SKM-1 treated with dmso at 0.1 percent for 144 hours (cell line): ENCODE measurements at regions not wholly inside any gene's neighbourhood (a gene's known extent, or its start where the extent isn't known, plus 50 kb on each side); places are given as distances from the start of the nearest gene placed in this dataset.

Experiments used
- DNase-seq: peaks from one replicate; lab custom pipeline; 2025; ENCODE audit not compliant: unreplicated experiment; lab: John Stamatoyannopoulos, UW

GRCh38 chr2:125842041-125842440 lies 813.9 kb upstream of the GYPC start:
- DNase-seq = no peak

DNA sequence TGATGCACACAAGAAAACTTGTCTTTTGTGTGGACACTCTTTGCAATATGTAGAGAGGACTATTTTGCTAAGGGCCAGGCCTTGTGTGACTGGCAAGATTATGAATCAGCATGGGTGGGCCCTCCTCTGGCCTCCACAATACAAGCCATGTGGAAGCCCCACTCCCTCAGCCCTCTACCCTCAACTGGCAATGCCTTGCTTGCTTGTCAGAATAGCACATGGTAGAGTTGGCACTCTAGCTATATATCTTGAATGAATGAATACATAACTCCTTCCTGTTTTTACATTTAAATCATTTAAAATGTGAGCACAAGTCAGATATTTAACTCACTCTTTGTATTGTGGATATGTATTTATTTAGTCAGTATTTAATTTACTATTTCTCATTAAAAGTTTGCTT lies 805.4 kb upstream of the GYPC start:
- DNase-seq = no peak

DNA sequence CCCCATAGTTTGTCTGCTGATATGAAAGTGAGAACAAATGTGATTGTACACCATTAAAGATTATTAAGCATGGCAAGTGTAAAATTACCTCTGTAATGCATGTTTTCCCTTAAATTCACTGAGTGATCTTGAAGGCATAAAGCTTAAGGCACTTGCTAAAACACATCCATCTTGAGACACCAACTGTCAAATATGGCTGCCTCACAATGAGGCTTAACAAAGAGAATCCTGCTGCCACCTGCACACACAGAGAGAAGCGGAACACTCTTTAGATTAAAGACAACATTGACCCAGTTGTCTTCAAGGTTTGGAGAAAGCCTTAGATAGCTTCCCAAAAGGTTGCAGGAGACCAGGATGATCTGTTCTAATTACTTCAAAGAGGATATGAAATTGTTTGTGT lies 803.6 kb upstream of the GYPC start:
- DNase-seq = no peak

DNA sequence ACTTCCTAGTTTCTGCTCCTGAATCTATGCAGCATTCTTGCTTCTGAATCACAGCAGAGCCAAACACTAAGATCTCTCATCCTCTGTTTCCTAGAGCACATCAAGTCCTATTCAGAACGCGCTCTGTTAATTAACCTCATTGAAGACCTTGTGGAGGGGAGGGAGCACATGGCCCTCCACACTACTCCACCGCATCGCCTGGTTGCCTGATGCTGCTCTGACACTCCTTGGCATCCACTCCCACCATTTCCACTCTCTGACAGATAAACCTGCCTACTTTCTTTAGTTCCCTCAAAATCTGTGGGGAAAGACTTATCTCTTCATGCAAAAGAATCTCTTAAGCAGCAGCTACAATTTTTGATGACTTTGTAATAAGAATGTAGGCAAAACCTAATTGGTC lies 802.3 kb upstream of the GYPC start:
- DNase-seq = no peak

- DNase-seq = no peak
Measured at GRCh38 chr2:125855204-125855603, 800.8 kb upstream of the GYPC start.

DNA sequence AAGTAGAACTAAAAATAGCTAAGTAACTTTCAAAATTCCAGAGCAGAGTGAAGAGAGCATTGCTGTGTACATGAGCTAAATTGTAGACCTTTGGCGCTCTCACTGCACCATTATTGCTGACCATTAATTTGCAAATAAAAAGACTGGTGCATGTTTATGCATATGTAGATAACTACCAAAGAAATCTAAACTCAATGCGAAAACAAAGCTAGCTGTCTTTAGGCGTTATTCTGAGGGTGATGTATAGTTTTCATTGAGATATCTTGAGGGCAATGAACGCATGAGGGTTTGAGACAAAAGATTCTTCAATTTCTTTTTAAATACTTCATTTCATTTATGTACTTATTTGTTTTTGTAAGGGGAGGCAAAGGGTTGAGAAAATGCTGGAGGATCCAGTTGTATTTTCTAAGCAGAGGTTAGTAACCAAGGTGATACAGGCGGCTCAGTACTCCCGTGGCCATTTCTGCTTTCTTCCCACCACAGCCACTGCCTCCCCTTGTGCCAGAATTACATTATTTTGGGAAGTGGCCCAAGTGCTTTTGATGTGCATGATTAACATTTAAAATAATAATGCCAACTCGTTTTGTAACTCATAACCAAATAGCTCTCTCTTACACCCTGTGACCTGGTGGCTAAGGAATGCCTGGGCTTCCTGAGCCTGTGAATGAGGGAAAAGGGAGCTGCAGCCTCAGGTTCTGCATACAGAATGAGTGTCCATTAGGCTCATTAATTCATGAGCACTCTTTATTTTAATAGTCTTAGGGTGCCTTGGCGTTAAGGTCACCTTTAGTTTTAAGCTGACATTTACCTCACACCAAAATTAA lies 797.8 kb upstream of the GYPC start:
- DNase-seq = no peak

- DNase-seq = no peak
Measured at GRCh38 chr2:125861461-125861860, 794.5 kb upstream of the GYPC start.

DNA sequence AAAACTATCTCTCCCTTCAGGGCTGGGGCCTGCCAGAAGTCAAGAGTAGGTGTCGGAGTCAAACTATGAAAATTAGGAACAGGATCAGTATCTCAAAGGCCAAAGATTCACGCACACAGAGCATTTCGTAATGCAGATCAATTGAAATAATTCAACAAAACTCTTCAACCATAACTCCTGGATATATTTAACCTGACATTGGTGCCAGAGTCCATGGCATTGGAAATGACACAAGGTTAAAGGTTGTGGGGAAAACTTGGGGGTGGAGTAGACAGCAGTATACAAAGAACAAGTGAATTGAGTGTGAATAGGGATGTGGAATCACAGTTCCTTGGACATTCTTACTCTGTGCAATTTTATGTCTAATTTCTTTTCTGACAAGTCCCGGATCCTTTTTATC lies 788.0 kb upstream of the GYPC start:
- no peak for DNase-seq

- DNase-seq = no peak
Measured at GRCh38 chr2:125870264-125870663, 785.7 kb upstream of the GYPC start.

DNA sequence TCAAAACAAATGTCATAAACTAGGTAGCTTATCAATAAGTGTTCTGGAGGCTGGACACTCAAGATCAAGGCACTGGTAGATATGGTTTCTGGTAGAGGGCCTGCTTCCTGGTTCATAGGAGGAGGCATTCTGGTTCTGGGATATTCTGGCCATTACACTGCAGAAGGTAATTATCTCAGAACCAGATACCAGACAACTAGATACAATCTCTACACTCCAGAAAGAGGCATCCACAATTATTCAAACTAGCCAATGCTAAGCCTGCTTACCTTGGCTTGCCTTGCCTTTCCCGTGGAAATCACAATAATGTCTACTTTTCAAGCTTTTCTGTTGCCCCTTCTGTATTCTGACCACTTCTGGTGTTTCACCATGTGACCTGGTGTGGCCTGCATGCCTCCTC lies 785.2 kb upstream of the GYPC start:
- no peak for DNase-seq

GRCh38 chr2:125874564-125874963 lies 781.4 kb upstream of the GYPC start:
- DNase-seq = no peak

GRCh38 chr2:125885340-125885739 lies 770.6 kb upstream of the GYPC start:
- DNase-seq = no peak

DNA sequence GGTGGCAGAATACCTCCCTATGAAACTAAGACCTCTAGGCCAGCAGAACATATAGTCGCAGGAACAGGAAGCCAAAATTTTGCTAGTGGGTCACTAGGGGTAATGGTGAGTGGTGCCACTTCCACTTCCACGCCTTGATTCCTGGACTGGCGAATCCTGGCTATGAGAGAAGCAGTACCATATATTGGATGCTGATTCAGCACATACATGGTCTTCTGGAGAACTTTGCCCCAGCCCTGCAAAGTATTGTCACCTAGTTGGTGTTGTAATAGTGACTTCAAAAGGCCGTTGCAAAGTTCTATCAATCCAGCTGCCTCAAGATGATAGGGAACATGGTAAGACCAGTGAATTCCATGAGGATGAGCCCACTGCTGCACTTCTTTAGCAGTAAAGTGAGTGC lies 769.8 kb upstream of the GYPC start:
- DNase-seq = no peak

GRCh38 chr2:125901278-125901677 lies 754.7 kb upstream of the GYPC start:
- no peak for DNase-seq

DNA sequence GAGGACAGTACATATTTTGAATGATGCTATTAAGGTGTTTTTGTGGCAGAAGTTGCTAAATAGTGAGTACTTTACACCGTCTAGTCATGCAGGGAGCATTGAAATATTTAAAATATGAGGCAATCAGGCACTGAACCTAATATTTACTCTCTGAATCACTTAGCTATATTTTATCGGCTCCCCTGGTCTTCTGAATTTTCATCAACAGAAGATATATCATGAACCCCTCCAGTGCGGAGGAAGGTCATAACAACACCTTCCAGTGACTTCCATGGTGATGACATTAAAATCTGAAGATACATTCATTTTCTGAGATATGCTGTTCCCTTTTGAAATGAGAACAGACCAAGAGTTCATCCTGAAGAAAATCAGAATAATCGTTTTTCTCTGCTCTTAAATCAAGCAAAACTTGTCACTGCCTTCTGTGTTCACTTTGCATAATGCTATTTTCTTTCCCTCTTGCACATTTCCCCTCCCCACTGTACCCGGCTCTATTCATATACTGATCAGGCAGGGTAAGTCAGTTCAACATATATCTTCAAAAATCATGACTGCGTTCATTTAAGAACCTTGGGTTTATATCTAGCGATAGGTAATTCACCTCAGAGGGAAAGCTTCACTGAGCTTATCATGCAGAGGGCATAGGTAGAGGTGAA lies 729.9 kb upstream of the GYPC start:
- no peak for DNase-seq

DNA sequence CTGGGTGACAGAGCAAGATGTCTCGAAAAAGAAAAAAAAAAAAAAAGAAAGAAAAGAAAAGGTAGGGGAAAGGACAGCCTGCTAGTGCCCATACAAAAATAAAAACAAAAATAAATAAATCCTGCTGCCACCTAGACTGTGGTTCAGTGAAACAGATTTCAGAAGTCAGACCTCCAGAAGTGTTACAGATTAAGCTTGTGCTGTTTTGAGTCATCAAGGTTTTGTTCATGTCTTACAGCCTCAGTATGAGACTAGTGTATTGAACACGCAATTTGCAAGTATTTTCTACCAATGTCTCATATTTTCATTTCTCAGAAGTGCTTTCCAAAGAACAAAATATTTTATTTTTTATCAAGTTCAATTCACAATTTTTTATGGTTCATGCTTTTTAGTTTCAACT lies 720.4 kb upstream of the GYPC start:
- no peak for DNase-seq

DNA sequence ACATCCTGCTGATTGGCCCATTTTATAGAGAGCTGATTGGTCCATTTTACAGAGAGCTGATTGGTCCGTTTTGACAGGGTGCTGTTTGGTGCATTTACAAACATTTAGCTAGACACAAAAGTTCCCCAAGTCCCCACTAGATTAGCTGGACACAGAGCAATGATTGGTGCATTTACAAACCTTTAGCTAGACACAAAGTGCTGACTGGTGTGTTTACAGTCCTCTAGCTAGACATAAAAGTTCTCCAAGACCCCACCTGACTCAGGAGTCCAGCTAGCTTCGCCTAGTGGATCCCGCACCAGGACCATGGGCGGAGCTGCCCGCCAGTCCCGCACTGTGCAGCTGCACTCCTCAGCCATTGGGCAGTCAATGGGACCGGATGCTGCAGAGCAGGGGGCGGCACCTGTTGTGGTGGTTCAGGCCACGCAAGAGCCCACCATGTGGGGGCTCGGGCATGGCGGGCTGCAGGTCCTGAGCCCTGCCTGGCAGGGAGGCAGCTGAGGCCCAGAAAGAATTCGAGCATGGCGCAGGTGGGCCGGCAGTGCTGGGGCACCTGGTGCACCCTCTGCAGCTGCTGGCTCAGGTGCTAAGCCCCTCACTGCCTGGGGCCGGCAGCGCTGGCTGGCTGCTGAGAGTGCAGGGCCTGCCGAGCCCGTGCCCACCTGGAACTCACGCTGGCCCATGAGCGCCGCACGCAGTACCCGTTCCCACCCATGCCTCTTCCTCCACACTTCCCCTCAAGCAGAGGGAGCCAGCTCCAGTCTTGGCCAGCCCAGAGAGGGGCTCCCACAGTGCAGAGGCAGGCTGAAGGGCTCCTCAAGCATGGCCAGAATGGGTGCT lies 713.2 kb upstream of the GYPC start:
- DNase-seq = no peak

GRCh38 chr2:125959047-125959446 lies 696.9 kb upstream of the GYPC start:
- no peak for DNase-seq

DNA sequence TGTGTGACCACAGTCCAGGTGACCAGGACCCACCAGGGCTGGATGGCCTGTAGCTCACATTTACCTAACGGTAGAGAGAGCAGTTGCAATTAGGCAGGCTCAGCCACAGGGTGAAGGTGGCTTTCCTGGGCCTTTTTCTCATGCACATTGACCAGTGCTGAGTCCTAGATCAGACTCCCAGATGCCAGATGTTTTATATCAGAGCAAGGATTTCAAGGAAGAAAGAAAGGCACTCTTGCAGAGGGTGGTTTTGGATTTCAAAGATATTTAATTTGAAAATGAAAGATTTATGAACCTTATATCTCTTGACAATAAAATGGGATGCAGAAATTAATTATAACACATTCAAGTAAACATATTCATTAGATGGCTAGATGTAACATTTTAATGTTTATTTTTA lies 694.2 kb upstream of the GYPC start:
- no peak for DNase-seq

- no peak for DNase-seq
Measured at GRCh38 chr2:125979886-125980285, 676.1 kb upstream of the GYPC start.

GRCh38 chr2:125983364-125983763 lies 672.6 kb upstream of the GYPC start:
- no peak for DNase-seq

GRCh38 chr2:126029316-126029715 lies 626.6 kb upstream of the GYPC start:
- no peak for DNase-seq
